ENCODE measurements at regions not wholly inside any gene's neighbourhood (a gene's known extent, or its start where the extent isn't known, plus 50 kb on each side); places are given as distances from the start of the nearest gene placed in this dataset.

DNA sequence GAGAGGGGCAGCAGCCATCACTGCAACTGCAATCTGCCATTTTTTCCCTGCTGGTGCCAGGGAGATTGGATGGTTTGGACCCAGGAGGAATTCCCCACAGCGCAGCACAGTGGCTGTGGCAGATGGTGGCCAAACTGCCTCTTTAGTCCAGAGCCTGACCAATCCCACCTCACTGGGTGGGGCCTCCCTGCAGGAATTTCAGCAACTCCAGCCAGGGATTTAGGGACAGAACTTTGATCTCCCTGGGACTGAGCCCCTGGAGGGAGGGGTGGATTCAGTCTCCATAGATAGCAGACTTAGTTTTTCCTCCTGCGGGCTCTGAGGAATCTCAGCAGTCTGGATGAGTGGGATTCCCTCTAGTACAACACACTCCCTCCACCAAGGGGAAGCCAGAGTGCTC lies 179.7 kb upstream of the WDR11 start:
- TF ChIP-seq, protein P1, sequence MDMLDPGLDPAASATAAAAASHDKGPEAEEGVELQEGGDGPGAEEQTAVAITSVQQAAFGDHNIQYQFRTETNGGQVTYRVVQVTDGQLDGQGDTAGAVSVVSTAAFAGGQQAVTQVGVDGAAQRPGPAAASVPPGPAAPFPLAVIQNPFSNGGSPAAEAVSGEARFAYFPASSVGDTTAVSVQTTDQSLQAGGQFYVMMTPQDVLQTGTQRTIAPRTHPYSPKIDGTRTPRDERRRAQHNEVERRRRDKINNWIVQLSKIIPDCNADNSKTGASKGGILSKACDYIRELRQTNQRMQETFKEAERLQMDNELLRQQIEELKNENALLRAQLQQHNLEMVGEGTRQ (IDR thresholded peaks at IDR 0.05), result no peak
- TF ChIP-seq, protein P2, sequence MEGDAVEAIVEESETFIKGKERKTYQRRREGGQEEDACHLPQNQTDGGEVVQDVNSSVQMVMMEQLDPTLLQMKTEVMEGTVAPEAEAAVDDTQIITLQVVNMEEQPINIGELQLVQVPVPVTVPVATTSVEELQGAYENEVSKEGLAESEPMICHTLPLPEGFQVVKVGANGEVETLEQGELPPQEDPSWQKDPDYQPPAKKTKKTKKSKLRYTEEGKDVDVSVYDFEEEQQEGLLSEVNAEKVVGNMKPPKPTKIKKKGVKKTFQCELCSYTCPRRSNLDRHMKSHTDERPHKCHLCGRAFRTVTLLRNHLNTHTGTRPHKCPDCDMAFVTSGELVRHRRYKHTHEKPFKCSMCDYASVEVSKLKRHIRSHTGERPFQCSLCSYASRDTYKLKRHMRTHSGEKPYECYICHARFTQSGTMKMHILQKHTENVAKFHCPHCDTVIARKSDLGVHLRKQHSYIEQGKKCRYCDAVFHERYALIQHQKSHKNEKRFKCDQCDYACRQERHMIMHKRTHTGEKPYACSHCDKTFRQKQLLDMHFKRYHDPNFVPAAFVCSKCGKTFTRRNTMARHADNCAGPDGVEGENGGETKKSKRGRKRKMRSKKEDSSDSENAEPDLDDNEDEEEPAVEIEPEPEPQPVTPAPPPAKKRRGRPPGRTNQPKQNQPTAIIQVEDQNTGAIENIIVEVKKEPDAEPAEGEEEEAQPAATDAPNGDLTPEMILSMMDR (IDR thresholded peaks at IDR 0.05), result no peak
- TF ChIP-seq JUN (IDR thresholded peaks at IDR 0.05) (no peak), CEBPB (IDR thresholded peaks at IDR 0.05) (no peak)
- TF ChIP-seq, protein P3, sequence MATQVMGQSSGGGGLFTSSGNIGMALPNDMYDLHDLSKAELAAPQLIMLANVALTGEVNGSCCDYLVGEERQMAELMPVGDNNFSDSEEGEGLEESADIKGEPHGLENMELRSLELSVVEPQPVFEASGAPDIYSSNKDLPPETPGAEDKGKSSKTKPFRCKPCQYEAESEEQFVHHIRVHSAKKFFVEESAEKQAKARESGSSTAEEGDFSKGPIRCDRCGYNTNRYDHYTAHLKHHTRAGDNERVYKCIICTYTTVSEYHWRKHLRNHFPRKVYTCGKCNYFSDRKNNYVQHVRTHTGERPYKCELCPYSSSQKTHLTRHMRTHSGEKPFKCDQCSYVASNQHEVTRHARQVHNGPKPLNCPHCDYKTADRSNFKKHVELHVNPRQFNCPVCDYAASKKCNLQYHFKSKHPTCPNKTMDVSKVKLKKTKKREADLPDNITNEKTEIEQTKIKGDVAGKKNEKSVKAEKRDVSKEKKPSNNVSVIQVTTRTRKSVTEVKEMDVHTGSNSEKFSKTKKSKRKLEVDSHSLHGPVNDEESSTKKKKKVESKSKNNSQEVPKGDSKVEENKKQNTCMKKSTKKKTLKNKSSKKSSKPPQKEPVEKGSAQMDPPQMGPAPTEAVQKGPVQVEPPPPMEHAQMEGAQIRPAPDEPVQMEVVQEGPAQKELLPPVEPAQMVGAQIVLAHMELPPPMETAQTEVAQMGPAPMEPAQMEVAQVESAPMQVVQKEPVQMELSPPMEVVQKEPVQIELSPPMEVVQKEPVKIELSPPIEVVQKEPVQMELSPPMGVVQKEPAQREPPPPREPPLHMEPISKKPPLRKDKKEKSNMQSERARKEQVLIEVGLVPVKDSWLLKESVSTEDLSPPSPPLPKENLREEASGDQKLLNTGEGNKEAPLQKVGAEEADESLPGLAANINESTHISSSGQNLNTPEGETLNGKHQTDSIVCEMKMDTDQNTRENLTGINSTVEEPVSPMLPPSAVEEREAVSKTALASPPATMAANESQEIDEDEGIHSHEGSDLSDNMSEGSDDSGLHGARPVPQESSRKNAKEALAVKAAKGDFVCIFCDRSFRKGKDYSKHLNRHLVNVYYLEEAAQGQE (IDR thresholded peaks at IDR 0.05), result no peak
